Prostate gland (tissue), 2 donors: ENCODE measurements at regions not wholly inside any gene's neighbourhood (a gene's known extent, or its start where the extent isn't known, plus 50 kb on each side); places are given as distances from the start of the nearest gene placed in this dataset.

Experiments used
- DNase-seq: peaks from one replicate; pipeline ENCODE4 v3.0.0-alpha.2; 2019; ENCODE audit warnings: low spot score
- H3K27ac ChIP-seq, 2 donors: fragments of 200-600 bp; sonication (generic); 2 replicates each; pipeline ENCODE4 v1.5.1; 2017 to 2019
- H3K27me3 ChIP-seq: fragments of 200-600 bp; sonication (generic); replicated peaks from 2 replicates; pipeline ENCODE4 v1.5.1; 2019; ENCODE audit not compliant: insufficient read depth
- H3K36me3 ChIP-seq, 2 donors: fragments of 200-600 bp; sonication (generic); 1 replicate in 1 of 2; 2 replicates in 1 of 2; pipeline versions ENCODE4 v1.5.1 to v1.8.1; 2017 to 2019
- H3K4me1 ChIP-seq: fragments of 200-600 bp; sonication (generic); replicated peaks from 2 replicates; pipeline ENCODE4 v1.5.1; 2019
- H3K4me3 ChIP-seq, 2 donors: fragments of 200-600 bp; sonication (generic); 2 replicates each; pipeline ENCODE4 v1.5.1; 2017 to 2019
- H3K9me3 ChIP-seq: fragments of 200-600 bp; sonication (generic); 2 replicates; pipeline ENCODE4 v1.5.1; 2017
- CTCF ChIP-seq, 4 experiments: fragments of 200-600 bp in 2 of 4; fragments of 450-650 bp in 2 of 4; sonication (generic) in 2 of 4; IDR thresholded peaks; 1 replicate in 3 of 4; 2 replicates in 1 of 4; pipeline ENCODE4 v1.5.1; 2016 to 2019; ENCODE audit warnings: antibody characterized with exemption in 4 of 4, mild to moderate bottlenecking in 2 of 4, moderate library complexity in 2 of 4
- POLR2A ChIP-seq: fragments of 450-650 bp; IDR thresholded peaks from one replicate; pipeline ENCODE4 v1.6.1; 2016; ENCODE audit warnings: antibody characterized with exemption, mild to moderate bottlenecking
- POLR2AphosphoS5 ChIP-seq: sonication (generic); formaldehyde crosslinking; IDR thresholded peaks from one replicate; pipeline ENCODE4 v1.6.1; 2017; ENCODE audit warnings: antibody characterized with exemption
- WGBS: methylation state at CpG from one replicate; pipeline ENCODE4 v1.1.5; 2018; 5-methylcytosine and 5-hydroxymethylcytosine counted together
- intact Hi-C: fragments of 100-400 bp; cut with DNase I; formaldehyde crosslinking; loops from one replicate; pipeline ENCODE4 v1.14.2; 2022

GRCh38 chr4:83679692-83680091, 143.8 kb downstream of the GPAT3 start:
- intact Hi-C loops = no loop called here
- no peak for TF ChIP-seq CTCF (IDR thresholded peaks at IDR 0.05)
- no peak for TF ChIP-seq POLR2A
- TF ChIP-seq POLR2AphosphoS5 = no peak
- DNase-seq = no peak
- Histone ChIP-seq H3K36me3 (no peaks in the 10 kb centered on the region), H3K27ac (no peak overlapping the region), H3K27me3 (peaks cover 2% of the 10 kb centered on the region), H3K9me3 (no peaks in the 10 kb centered on the region), H3K4me3 (no peak overlapping the region), H3K4me1 (no peaks in the 10 kb centered on the region)
- 65% methylated on average over 1 of the region's 1 CpG for whole genome bisulfite sequencing

- no peak overlapping the region for H3K4me3 ChIP-seq
- peaks cover 2% of the 10 kb centered on the region for H3K27me3 ChIP-seq
Observed at GRCh38 chr4:83679254-83679653, 143.3 kb downstream of the GPAT3 start.

GRCh38 chr4:83677656-83678055, 141.7 kb downstream of the GPAT3 start:
- H3K4me3 ChIP-seq = no peak overlapping the region
- H3K27me3 ChIP-seq = no peaks in the 10 kb centered on the region
- TF ChIP-seq POLR2AphosphoS5 = no peak
- no peak for TF ChIP-seq POLR2A
- no peak for TF ChIP-seq CTCF (IDR thresholded peaks at IDR 0.05)
- no peak for DNase-seq
- no peaks in the 10 kb centered on the region for H3K36me3 ChIP-seq
- no peaks in the 10 kb centered on the region for H3K9me3 ChIP-seq
- no peaks in the 10 kb centered on the region for H3K4me1 ChIP-seq
- H3K27ac ChIP-seq = no peak overlapping the region
- intact Hi-C loops = no loop called here
- 86% methylated on average over 3 of the region's 3 CpGs for WGBS

More at GRCh38 chr4:83679254-83679653, 143.3 kb downstream of the GPAT3 start:
- H3K36me3 ChIP-seq = no peaks in the 10 kb centered on the region
- DNase-seq = no peak
- H3K4me1 ChIP-seq = no peaks in the 10 kb centered on the region
- WGBS = 54% methylated on average over 3 of the region's 3 CpGs
- intact Hi-C loops = no loop called here
- TF ChIP-seq POLR2AphosphoS5 (no peak), POLR2A (no peak)
- no peaks in the 10 kb centered on the region for H3K9me3 ChIP-seq
- H3K27ac ChIP-seq = no peak overlapping the region

- intact Hi-C loops = no loop called here
- Histone ChIP-seq H3K27me3 (no peaks in the 10 kb centered on the region), H3K9me3 (no peaks in the 10 kb centered on the region), H3K36me3 (no peaks in the 10 kb centered on the region), H3K4me1 (no peaks in the 10 kb centered on the region), H3K4me3 (no peak overlapping the region), H3K27ac (no peak overlapping the region)
- TF ChIP-seq POLR2A (no peak), CTCF (IDR thresholded peaks at IDR 0.05) (no peak), POLR2AphosphoS5 (no peak)
- WGBS = 71% methylated on average over 4 of the region's 5 CpGs
- no peak for DNase-seq
Observed at GRCh38 chr4:83664741-83665140, 128.8 kb downstream of the GPAT3 start.

GRCh38 chr4:83664071-83664470, 128.2 kb downstream of the GPAT3 start:
- intact Hi-C loops = no loop called here
- Histone ChIP-seq H3K4me3 (no peak overlapping the region), H3K4me1 (no peaks in the 10 kb centered on the region), H3K27ac (no peak overlapping the region), H3K27me3 (no peaks in the 10 kb centered on the region), H3K36me3 (no peaks in the 10 kb centered on the region), H3K9me3 (no peaks in the 10 kb centered on the region)
- WGBS = 72% methylated on average over 10 of the region's 10 CpGs
- no peak for TF ChIP-seq POLR2A
- TF ChIP-seq CTCF (IDR thresholded peaks at IDR 0.05) = no peak
- TF ChIP-seq POLR2AphosphoS5 = no peak
- DNase-seq = no peak
